ENCODE measurements at regions not wholly inside any gene's neighbourhood (a gene's known extent, or its start where the extent isn't known, plus 50 kb on each side); places are given as distances from the start of the nearest gene placed in this dataset.

GRCh38 chr2:144156736-144157640, 362.9 kb downstream of the ZEB2 start:
- no peak for DNase-seq (ENCODE audit: low read depth)

DNA sequence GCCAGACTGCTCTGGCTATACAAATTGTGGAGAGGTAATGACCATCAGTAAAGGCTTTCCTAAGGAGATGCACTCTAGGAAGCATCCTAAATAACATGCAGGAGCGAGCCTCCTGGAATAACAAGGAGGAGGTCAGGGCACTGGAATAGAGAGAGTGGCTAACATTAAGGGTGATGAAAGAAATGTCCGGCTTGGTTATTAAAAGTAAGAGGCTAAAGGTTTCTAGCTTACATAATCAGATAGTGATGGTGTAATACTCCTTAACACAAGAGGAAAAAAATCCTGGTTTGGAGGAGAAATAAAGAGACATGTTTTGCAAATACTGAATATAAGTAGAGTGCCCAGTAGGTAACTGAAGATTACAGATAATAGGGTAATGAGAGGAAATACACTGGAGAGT, 365.7 kb downstream of the ZEB2 start:
- DNase-seq (ENCODE audit: low read depth): no peak

DNA sequence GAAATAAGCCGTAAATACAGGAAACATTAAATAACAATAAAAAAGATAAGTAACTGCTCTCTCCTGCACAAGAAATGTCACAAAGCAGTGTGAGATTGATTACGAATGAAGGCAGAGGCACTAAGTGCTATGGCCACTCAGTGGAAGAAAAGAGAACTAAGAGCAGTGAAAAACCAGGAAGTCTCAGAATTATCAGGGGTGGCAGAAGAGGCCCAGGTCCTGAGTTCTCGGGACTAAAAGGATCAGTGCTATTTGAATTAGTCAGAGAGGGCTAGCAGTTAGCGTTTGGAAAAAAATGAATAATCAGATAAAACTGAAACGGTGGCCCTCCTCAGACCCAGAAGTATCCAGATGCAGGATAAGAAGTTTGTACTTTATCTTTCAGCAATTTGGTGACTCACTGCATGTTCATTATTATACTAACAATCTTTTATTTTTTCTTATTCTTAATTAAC, 367.1 kb downstream of the ZEB2 start:
- no peak for DNase-seq (ENCODE audit: low read depth)

DNA sequence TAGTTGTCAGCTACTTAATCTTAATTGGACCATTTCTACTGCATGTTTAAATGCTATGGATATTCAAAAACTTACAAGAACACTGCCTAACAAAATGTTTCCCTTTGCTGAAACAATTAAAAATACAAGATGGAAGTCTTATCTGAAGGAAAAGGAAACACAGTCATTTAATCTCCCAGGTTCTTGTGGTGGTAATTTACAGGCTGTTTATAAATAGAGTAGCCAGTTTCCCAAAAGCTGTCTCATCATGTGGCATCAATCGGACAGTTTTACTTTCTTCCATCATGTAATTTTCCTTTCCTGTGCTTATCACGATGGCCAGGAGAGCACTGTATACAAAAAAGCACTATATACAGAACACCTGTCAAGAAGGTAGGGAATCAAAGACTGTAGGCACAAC, 368.1 kb downstream of the ZEB2 start:
- DNase-seq (ENCODE audit: low read depth): no peak

DNA sequence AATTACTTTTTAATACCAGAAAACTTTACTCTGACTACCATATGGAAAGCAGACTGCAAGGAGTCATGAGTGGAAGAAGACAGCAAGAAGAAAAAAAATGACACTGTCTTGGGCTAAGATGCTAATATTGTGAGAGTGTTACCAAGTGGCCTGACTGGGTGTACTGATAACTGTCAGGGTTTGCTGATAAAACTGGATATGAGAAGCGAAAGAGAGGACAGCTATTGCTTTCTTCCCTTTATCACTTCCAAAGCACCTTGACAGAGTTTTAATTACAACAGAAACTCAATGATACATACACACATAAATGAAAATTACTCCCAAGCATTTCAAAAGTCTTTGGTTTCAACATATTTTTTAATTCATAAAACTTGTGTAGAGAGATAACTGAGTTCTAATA, 368.5 kb downstream of the ZEB2 start:
- DNase-seq (ENCODE audit: low read depth): no peak

DNA sequence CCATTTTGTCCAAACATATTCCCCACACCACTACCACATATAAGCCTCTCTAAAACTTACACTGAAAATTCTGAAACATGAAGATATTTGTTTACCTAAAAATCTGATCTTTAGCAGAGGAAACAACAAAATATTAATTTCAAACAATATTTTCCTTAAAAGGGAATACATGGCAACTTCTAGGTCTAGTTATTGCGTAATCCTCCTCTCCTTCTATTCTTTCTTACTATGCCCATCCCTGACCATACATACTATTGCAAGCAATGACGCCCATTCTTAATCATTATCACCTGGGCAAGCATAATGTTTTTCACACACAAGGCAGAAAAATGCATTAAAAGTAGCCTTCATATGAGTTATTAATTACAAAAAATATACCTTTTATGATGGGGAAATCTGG, 372.6 kb downstream of the ZEB2 start:
- DNase-seq (ENCODE audit: low read depth): no peak

DNA sequence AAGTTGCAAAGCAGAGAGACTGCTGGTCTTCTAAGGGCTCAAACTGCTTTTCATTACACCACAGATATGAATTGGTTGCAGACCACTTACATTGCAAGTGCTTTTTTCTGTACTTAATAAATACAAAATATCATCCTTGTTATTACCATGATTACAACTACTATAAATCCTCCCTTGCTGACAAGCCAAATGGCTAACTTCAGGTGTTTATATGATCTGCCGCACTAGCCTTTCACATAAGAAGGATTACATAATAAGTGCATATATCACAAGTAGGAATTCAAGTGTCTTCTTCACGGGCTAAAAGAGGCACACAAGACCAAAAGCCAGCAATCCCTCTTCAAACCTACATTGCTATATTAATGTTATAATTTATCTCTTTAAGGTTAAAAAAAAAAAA, 373.0 kb downstream of the ZEB2 start:
- no peak for DNase-seq (ENCODE audit: low read depth)

- DNase-seq (ENCODE audit: low read depth): no peak
These were observed 373.8 kb downstream of the ZEB2 start for GRCh38 chr2:144146076-144146475.

- no peak for DNase-seq (ENCODE audit: low read depth)
These were observed 376.4 kb downstream of the ZEB2 start for GRCh38 chr2:144143294-144144151.

- no peak for DNase-seq (ENCODE audit: low read depth)
These were observed 379.0 kb downstream of the ZEB2 start for GRCh38 chr2:144140891-144141290.

DNA sequence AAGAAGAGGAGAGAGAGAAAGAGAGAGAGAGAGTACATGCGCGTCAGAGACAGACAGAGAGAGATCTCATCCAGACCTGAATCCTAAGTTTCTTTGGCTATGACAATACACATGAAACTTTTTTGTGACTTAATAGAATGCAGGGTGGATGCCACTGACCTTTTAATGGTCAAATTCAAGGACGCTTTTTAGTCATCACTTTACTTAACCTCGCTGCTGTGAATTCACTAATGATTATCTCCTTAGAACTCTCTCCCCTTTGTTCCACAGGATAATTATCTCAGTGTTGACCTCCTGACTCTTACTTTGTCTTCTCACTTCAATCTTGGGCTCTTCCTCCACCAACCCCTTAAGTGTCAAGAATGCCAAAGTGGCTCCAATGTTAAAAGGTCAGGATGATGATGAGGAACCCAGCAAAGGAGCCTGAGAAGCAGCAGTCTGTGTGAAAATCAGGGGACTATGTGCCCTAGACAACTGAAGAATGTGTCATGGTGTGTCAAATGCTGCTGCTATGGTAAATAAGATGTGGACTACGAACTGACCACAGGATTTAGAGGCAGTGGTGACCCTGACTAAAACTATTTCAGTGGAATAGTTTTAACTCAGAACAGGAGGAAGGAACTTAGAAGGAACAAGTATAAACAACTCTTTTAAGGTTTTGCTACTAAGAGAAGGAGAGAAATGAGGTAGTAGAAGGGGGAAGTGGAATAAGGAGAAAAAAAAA, 382.1 kb downstream of the ZEB2 start:
- DNase-seq (ENCODE audit: low read depth): no peak

DNA sequence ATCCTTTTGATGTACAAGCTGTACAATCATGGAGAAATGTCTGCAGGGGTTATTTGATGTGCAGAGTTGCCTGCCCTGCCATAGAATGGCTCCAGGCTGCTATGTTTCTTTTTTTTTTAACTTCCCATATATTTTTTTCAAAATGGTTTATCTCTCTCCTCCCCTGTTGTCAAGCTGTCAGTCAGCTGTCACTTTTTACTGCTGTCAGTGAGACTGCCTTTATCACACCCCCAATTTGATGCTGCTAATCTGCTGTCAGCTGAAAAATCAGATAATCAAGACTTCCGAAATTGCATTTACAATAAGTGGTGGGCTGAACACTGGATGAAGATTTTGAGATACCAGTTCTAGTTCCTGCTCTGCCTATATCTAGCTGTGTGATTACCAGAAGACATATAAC, 382.6 kb downstream of the ZEB2 start:
- DNase-seq (ENCODE audit: low read depth): no peak

GRCh38 chr2:144136297-144137010, 383.5 kb downstream of the ZEB2 start:
- no peak for DNase-seq (ENCODE audit: low read depth)

GRCh38 chr2:144133936-144134665, 385.8 kb downstream of the ZEB2 start:
- DNase-seq (ENCODE audit: low read depth): no peak

DNA sequence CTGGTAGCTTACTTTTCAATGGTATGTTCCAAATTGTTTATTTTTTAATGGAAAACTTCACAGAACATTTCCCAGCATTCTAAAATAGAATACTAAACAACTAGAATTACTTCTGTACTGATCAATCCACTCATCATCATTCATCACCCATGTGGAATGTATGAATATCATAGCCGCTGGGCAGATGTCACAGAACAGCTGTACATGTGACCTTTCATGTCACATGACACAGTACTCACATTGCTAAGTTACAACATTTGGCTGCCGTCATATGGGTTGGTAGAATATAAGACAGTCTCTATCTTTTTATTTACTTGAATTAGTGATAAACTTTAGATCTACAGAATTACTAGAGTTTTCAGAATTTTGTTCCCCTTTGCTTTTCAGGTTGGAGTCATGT, 387.6 kb downstream of the ZEB2 start:
- no peak for DNase-seq (ENCODE audit: low read depth)

GRCh38 chr2:144131042-144131441, 388.9 kb downstream of the ZEB2 start:
- DNase-seq (ENCODE audit: low read depth): no peak

DNA sequence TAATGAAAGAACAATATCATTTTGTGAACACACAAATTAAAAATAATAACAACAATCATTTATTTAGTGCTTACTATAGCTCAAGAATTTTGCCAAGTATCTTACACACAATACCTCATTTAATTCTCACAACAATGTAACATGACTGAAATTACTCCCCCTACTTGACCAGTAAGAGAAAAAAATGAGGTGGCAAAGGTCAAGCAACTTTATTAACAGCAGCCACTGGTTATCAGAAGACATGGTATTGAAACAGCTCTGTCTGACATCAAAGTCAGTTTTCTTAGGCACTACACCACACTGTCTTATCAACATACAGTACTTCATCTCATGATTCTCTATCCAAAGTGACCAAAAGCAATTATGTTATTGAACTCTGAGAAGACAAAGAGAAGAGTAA, 389.4 kb downstream of the ZEB2 start:
- no peak for DNase-seq (ENCODE audit: low read depth)

- DNase-seq (ENCODE audit: low read depth): no peak
These were observed 391.7 kb downstream of the ZEB2 start for GRCh38 chr2:144128130-144128746.

DNA sequence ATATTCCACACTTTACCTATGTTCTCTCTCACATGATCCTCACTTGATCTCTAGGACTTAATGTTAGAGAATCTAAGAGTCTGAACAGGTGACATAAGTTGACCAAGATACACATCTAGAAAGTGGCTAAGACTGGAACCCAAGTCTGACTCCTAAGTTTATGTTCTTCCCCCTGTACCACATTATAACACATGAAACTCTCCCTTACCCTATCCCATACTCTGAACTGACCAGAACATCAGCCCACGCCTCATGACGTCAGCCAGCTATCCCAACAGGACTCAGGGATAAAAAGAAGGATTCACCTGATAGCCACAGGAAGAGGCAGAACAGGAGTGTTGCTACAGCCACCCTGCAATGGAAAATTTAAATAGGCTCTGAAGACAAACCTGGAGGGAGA, 392.2 kb downstream of the ZEB2 start:
- DNase-seq (ENCODE audit: low read depth): no peak

GRCh38 chr2:144126302-144126701, 393.6 kb downstream of the ZEB2 start:
- DNase-seq (ENCODE audit: low read depth): no peak

GRCh38 chr2:144125751-144126150, 394.2 kb downstream of the ZEB2 start:
- no peak for DNase-seq (ENCODE audit: low read depth)

Measured in T follicular helper cell (primary cell).